Tibial nerve (tissue), 4 donors: ENCODE measurements at regions not wholly inside any gene's neighbourhood (a gene's known extent, or its start where the extent isn't known, plus 50 kb on each side); places are given as distances from the start of the nearest gene placed in this dataset.

Source experiments
- EP300 ChIP-seq, 2 donors: sonication (generic); formaldehyde crosslinking; IDR thresholded peaks; one replicate each; pipeline ENCODE4 v1.6.1; 2017; ENCODE audit warnings: antibody characterized with exemption in 2 of 2, mild to moderate bottlenecking in 1 of 2
- POLR2A ChIP-seq, 2 donors: fragments of 450-650 bp; IDR thresholded peaks; one replicate each; pipeline ENCODE4 v1.6.1; 2017; ENCODE audit warnings: antibody characterized with exemption in 2 of 2, mild to moderate bottlenecking in 2 of 2, moderate library complexity in 2 of 2
- TF ChIP-seq, protein P1 (sequence below), 5 experiments: fragments of 200-600 bp in 3 of 5; fragments of 450-650 bp in 2 of 5; sonication (generic) in 3 of 5; IDR thresholded peaks; one replicate each; pipeline ENCODE4 v1.5.1; 2016 to 2019; ENCODE audit warnings: antibody characterized with exemption in 5 of 5, mild to moderate bottlenecking in 3 of 5, moderate library complexity in 2 of 5

DNA sequence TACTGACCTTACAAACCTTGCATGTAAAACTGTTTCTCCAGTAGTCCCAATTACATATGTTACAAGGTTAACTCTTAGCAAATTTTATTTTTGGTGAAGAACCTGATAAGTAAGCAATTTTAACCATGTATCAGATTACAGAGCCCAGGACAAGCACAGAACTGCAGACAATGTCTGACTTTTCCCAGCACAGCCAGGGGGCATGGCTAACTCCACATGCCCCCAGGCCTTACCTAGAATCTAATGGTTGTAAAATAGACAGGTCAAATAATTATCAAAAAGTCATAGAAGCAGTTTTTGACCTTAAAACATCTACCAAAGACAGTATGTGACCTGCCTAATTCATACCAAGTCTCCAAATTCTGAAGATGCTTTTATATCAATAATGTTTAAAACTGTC lies 364.1 kb downstream of the FOXO1 start:
- TF ChIP-seq, protein P1, sequence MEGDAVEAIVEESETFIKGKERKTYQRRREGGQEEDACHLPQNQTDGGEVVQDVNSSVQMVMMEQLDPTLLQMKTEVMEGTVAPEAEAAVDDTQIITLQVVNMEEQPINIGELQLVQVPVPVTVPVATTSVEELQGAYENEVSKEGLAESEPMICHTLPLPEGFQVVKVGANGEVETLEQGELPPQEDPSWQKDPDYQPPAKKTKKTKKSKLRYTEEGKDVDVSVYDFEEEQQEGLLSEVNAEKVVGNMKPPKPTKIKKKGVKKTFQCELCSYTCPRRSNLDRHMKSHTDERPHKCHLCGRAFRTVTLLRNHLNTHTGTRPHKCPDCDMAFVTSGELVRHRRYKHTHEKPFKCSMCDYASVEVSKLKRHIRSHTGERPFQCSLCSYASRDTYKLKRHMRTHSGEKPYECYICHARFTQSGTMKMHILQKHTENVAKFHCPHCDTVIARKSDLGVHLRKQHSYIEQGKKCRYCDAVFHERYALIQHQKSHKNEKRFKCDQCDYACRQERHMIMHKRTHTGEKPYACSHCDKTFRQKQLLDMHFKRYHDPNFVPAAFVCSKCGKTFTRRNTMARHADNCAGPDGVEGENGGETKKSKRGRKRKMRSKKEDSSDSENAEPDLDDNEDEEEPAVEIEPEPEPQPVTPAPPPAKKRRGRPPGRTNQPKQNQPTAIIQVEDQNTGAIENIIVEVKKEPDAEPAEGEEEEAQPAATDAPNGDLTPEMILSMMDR (IDR thresholded peaks at IDR 0.05) = no peak
- TF ChIP-seq POLR2A (IDR thresholded peaks at IDR 0.05) (no peak), EP300 (IDR thresholded peaks at IDR 0.05) (no peak)
